GM03348 (cell line): ENCODE measurements at regions not wholly inside any gene's neighbourhood (a gene's known extent, or its start where the extent isn't known, plus 50 kb on each side); places are given as distances from the start of the nearest gene placed in this dataset.

Experiments used
- DNase-seq: peaks from one replicate; pipeline ENCODE4 v3.0.0; 2012; ENCODE audit warnings: low spot score

DNA sequence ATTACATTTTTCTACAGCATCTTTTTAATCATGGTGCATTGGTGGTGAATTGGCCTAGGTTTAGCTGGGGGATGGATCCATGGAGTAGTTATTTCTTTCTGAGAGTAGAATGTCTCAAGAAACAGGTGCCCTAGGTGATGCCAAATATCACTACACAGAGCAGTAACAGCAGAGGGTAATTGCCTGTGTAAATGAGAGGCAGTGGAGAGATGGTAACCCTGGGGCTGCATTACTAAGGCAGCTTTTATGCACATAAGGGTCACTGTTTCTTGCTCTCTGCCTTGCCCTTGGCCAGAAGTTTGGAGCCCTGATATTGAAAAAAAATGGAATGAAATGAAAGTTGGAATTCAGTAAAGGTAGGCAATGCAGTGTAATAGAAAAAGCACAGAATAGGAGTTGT, 604.0 kb downstream of the NOVA1 start:
- DNase-seq = no peak

DNA sequence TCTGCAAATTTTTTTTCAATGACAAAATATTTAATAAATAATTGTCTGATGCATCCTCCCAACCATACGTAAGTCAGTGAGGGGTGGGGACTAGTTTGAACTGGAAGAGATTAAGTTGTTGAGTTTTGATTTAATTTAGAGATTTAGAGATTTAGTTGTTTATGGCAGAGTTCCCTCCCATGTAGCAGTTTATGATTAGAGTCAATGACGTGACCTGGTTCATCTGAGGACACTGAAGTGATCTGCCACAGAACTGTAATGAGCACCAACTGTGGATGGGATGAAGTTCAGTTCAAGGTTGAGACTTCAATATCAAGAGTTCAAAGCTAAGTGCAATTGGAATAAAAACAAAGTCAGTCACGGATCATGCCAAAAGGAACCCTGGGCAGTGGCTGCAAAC, 609.3 kb downstream of the NOVA1 start:
- DNase-seq = no peak

DNA sequence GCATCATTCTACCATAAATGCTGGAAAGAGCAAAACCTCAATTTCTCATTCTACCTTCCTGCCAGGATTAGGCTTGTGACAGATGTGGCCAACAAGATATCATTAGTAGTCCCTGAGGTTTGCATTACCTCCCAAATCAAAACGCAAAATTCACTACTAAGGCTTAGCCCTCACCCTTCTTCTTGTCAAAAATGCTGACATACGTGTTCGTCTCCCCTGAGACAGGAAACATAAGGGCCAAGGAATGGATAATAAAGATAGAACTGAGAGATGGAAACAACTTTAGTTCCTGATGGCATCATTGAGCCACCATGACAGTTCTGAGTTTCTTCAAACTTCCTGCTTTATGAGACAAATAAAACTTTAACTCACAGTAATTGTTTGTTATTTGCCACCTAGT, 642.1 kb downstream of the NOVA1 start:
- DNase-seq = no peak

DNA sequence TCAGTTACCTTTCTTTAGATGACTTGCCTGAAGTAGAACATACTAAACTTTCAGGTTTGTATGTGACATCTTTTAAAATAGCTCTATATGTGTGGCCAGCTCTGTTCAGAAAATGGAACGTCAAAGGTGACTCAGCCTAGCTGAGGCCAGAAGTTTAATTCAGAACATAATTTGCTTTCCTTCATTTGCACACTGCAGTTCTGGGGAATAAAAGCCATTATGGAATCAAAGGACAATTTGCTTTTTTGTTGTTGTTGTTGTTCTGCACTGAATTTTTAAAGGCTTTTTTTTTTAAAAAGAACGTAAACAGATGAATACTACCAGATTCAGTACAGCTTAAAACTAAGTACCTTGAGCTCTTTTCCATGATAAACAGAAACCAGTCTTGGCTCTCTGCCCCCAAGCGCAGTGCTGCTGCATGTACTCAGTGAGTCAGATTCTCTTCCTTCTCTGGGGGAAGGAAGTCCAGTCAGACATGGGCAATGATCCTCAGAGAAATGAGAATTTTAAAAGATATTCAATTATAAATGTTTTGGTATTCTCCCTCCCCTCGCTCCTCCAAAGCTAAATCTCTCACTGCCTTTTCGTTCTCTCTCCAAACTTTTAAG, 644.2 kb downstream of the NOVA1 start:
- no peak for DNase-seq

DNA sequence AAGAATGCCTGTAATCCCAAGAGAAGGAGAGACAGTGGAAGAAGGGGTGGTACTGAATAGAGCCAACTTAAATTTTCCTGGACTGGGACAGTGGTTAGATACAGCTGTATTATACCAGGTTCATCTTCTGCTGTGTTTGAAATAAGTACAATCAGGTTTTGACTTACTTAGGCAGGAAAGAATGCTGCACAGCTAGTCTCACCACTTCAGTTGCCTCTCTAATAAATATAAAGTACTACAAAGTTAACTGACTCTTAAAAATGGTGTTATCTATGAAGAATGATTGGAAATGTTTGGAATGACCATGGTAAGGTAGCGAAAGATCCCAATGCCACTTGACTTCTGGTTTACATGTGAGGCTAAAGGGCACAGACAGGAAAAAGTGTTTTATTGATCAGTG, 652.1 kb downstream of the NOVA1 start:
- no peak for DNase-seq

DNA sequence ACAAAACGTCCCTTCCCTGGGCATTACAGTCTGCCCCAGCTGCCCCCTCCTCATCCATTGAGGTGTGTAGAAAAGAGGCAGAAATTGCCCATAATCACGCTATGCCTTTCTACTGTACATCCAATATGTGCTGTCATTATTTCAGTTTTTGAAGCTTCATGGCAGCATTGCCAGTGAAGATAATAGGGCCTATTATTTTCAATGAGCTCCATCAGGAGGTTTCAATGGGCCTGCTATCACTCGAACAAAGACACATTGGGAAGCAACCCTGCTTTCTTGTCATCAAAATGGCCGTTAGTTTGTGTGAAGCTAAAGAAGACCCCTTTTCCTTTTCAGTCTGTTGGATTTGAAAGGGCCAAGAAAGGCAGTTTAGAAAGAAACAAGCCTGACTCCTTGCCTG, 653.8 kb downstream of the NOVA1 start:
- no peak for DNase-seq

DNA sequence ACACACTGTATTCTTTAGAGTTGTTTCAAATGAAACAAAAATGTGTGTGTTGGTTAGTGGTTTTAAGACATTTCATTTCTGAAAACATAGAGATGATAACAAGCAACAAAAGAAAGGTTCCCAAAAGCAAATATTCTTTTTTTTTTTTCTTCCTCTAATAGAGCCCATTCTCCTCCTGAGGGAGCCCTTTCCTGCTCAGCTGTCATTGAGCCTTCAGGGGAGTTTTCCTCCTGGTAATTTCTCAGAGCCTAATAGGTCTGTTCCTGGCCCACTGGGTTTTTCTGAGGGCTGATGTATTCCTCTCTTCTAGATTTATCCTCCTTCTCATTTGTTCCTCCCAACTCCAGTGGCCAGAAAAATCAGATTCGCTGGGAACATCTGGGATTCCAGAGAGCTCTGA, 654.5 kb downstream of the NOVA1 start:
- no peak for DNase-seq

DNA sequence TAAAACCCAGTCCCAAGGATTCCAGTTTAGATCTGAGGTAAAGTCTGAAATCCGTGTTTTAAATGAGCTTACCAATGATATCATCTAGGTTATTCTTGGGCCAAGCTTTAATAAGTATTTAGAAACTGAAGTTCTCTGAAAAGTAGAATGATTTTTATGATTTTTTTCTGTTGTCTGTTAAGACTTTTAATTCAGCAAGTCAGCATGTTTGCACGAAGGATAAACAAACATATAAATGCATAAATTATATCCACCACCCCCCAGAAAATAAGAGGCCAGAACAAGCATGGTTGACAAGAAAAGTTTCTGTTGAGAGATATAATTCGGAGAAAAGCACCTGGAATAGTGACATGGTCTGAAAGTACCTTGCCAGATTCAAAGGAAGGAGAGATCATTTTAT, 655.7 kb downstream of the NOVA1 start:
- no peak for DNase-seq

DNA sequence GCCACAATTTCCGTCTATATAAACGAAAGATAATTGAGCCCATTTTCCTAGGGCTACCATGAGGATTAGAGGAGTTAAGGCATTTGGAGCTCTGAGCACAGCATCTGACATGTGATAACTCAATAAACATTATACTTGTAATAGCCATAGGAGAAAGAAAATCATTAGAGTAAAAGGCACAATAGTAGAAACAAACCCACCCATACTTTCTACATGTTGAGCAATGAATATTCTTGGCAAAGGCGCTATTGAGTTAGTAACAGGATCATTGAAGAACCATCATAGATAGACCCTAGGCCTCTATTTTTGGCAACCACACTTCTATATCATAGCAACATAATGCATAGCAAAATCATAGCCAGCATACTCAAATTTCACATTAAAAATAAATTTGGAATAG, 664.1 kb downstream of the NOVA1 start:
- no peak for DNase-seq

DNA sequence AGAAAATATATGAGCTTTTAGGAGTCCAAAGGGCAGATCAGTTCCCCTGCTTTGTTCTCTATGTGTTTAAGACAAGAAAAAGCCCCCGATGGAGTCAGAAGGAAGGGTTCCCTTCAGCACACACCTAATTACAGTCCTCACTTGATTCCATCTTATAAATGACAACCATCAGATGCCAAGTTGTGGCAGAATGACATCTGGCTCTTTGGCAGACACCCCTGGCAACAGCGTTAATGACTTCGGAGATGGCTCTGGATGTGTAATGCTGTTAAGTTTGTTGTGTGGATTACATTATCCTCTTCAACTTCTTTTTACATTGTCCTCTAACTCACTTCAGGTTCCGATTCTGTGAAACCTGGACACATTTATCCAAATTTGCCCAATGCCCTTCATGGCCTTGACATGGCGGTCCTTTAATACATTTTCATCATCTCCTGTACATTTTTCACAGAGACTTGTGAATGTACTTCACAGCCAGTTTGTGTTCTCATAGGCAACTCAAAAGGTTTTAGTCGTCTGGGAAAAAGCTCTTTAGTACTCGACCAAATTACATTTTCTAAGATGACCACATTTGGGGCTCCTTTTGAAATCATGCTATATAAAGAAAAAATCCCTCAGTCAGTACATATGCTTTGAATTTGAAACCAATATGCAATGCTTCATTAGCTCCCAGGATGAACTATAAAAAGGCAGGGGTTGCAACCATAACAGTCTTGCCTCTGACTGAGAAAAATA, 667.8 kb downstream of the NOVA1 start:
- no peak for DNase-seq

DNA sequence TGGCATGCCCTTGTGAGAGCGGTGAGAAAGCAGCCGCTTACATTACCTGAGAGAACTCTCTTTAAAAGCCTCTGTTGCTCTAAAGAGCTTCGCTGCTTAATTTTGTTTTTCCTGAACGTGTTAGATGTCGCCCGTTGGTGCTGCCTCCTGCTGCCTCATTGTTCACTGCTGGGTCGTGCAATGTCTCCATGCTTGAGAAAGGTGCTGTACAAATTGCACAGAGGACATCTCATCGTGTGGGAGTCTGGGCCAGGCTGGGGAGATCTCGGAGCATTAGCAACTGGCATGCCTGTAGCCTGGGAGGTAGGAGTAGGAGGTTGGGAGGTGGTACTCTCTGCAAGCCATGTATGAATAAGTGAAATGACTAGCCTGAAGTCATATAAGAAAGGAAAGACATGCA, 686.0 kb downstream of the NOVA1 start:
- DNase-seq = no peak

DNA sequence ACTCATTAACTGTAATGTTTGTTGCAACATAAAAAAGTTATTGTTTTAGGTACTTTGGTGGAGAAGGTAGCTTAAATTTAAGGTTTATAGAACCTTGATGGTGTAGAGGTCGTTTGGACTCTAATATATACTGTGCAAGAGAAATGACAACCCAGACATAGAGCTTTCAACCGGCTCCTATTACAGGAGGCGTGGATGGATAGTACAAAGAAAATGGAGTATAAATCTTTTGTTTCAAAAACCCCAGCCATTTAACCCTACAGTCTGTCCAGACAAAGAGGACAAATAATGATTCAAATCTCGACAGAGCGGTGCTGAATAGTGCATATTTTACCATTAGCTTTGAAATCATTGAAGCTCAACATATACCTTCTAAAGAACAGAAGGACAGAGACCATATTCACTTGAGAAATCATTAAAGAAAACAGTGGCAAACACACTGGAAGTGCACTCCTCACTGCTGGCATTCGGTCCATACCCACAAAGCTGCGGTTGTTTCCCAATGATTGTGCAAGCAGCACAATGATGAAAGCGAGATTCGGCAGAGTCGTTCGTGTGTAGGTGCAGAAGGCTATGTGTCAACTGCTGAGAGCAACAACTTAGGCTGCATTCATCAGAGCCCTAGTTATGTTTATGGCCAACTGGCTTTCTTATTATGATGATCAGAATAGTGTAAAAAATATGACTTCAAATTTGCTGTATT, 688.6 kb downstream of the NOVA1 start:
- no peak for DNase-seq

DNA sequence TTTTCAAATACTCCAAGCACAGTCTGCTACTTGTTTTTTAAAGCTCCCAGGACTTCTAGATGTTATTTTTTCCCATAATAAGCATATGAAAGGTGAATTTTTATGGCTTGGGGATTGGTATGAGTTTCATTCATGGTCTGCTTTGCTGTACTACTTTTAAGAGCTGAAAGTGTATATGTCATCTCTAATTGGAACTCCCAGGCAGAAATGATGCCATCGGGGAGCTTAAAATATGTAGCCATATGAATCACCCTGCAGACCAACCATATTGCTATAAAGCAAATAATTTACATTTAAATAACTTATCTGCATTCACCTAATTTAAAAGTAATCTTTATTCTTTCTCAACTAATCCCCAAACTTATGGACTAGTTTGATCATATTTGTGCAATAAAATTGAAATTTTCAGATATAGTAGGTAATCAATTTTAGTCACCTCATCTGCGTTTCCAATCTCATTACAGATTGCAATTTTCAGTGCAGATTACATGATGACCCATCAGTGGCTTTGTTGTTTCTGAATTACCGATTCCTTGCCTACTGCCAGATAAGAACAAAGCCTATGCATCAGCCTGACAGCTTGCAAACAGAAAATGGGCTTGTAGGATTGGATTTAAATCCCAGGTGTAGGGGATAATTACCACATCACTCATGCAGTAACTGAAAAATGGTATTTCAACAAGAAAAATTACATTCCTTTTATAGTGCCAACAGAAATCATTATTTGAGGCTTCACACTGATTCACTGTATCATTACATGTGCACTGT, 689.4 kb downstream of the NOVA1 start:
- DNase-seq = no peak

DNA sequence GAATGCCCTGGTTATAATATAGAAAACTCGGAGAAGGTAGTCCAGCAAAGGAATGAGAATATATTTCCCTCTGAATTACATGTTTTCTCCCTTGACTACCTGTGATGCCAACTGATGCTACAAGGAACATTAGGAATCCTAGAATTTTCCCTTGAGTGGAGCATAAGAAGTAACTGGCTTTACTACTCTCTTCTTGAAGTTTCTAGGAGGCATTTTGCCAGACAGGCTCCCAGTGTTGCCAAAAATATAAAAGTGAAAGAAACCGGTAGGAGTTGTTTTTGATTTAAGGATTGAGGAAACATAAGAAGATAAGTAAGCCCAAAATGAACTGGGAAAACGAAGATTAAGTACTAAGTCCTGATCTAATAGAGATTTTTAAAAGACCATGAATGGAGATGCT, 693.4 kb downstream of the NOVA1 start:
- no peak for DNase-seq

DNA sequence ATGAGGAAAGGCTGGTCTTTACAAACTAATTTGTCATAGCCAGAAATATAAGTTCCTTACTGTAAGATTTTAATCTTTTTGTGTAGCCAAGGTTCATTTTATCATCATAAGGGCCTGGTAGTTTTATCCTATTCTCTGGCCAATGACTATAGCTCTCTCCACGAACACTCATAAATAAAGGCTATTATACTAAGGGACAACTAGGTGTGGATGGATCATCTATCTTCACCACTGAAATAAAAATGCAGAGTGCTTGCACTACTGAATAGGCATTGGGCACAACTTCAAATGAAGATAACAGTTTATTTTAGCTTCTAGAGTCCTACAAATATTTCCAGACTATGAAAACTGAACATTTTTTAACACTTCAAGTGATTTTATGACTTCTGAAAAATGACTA, 698.6 kb downstream of the NOVA1 start:
- DNase-seq = no peak

DNA sequence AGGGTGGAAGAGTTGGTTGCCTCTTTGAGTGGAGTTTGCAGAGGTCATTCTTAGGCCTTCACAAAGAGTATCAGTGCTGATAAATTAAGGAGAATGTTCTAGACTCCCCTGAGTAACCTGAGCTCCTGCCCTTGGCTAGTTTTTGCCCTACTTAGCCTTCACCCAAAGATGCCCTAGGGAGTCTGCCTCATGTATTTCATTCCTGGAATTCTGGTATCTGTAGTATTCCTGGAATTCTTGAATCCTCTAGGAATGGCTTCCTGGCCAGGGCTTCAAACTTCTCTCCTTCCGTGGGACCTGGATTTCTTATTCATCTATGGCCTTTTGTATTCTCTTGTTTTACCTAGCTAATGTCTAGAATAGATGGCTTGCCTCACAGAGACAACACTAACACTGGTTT, 701.1 kb downstream of the NOVA1 start:
- DNase-seq = no peak

DNA sequence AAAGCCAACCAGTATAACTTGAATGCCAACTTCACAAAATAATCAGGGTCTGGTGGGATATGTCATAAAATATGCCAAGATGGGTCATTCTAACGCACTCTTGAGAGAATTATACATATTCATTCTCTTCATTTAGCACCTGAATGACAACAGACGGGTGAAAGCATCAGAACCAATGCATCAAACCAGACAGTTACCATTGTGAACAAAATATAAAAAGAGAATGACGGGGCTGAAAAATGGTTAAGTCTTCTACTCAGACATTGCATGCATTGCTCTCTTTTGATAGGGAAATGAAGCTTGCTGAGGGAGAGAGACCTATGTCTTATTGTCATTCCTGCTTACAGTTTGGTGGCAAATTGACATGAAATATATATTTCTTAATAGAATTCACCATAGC, 702.1 kb downstream of the NOVA1 start:
- no peak for DNase-seq

DNA sequence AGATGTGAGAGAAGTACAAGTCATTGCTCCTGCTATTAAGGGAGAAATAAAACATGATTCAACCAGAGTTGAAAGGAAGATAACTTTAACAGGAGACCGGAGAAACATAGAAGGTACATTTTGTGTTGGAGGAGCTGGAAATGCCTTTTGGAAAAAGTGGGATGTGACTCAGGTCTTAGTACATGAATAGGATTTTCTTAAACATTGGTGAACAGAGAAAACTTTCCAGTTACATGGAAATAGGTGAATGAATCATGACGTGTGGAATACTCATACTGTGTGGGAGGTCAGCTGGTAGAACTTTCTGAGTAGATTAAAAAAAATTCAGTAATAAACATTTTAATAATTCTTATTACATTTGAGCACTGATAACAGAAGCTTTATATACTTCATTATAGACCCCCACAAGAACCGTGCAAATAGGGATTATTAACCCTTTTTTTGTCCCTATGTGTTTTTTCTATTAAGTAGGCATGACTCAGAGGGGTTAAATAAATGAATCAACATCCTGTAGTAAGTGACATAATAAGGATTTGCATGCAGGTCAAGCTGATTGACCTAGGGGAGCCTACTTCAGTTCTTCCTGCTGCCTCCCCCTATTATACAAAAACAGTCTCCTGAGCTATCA, 710.5 kb downstream of the NOVA1 start:
- DNase-seq = no peak

DNA sequence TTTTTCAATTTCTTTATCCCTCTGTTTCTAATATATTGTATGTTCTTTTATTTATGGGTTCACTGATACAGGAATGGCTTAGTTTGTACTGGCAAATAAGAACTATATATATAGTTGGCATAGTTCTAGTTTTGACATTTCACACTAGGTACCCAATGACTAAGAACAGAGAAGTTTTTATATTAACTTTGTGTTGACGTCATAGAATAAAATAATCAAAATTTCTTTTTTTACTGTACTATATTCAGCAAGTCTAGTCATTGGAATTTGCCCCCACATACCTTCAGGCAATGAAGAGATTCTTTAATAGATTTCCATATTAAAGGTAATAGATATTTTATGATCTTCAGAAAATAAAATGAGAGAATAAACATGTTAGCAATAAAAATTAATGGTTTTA, 713.2 kb downstream of the NOVA1 start:
- no peak for DNase-seq

DNA sequence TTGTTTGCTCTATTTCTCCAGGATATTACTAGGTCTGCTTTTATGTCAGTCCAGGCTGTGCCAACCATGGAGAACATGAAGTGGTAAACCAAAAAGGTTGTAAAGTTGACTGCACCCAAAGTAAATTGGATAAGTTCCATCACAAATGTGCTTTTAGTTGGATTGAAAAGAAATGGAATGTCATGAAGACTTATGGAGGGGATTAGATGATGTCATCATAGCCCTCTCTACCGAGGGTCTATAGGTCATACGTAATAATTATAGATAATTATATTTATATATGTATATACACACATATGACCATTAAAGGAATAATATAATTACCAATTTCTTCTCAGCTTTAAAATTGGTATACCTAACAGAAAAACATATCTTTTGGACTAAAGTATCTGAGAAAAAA, 714.9 kb downstream of the NOVA1 start:
- no peak for DNase-seq

DNA sequence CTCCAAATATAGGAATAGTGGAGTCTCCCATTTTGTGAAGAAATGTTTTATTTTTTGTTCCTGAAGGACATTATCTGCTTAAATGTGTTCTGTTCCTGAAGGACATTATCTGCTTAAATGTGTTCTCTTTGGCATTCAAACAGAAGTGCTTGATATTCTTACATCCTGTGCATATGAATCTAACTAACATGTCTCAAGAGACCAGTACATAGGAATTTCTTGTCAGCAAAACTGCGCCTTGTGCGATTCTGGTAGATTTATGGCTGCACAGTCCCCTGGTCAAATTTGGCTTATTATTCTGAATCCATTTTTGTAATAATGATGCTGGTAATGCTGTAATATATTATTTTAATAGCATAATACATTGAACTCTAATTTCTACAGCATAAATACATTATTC, 722.4 kb downstream of the NOVA1 start:
- no peak for DNase-seq

DNA sequence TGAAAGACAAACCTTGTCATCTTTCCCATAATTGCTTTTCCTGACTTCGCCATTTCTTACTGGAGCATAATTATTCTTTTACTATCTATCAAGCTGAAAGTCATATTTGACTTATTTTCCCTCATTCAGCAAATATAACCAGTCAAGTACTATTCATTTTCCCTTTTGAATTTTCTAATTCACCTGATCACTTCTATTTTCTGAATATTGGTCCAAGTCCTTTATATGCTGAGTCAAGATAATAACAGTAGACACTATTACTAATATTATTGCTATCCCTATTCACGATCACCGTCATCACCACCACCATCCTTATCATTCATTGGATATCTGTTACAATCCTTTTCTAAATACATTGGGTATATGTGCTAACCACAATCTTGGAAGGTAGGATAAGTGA, 728.0 kb downstream of the NOVA1 start:
- DNase-seq = no peak
